ENCODE measurements at regions not wholly inside any gene's neighbourhood (a gene's known extent, or its start where the extent isn't known, plus 50 kb on each side); places are given as distances from the start of the nearest gene placed in this dataset.

GRCh38 chr4:35966566-35966965 lies 277.7 kb downstream of the ARAP2 start:
- no peak overlapping the region for H3K4me3 ChIP-seq
- H3K27me3 ChIP-seq, result no peaks in the 10 kb centered on the region
- DNase-seq, result no peak
- H3K36me3 ChIP-seq (replicated peaks in 1 of 2), result no peaks in the 10 kb centered on the region
- H3K9me3 ChIP-seq (replicated peaks in 1 of 3), result no peaks in the 10 kb centered on the region
- intact Hi-C loops (cut with DNase I), result no loop called here
- TF ChIP-seq CTCF (IDR thresholded peaks at IDR 0.05) (no peak), POLR2A (IDR thresholded peaks at IDR 0.05) (no peak)
- H3K27ac ChIP-seq, result no peak overlapping the region
- H3K4me1 ChIP-seq (replicated peaks in 1 of 2), result no peaks in the 10 kb centered on the region

DNA sequence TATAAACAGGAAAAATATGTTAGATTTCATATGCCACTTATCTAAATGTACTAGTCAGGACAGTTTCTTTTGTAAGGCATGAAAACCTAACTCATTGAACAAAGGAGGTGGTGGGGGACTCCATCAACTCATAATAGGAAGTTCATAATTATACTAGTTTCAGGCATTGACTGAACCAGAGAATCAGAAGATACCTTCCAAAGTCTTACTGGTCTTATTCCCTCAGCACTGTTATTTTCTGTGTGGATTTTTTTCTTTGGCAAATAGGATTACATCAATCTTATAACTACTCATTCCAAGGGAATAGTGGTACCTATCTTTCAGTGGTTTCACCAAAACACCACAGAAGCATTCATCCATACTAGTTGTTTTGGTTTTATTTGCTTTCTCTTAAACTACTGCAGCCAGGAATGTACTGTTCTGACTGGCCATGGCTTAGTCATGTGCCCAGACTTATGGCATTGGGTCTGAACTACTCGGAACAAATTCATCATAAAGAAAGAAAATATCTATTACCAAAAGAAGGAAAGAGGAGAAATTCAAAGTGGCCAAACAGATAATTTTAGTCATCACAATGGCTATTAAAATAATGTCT lies 273.9 kb downstream of the ARAP2 start:
- DNase-seq, result no peak
- H3K36me3 ChIP-seq (replicated peaks in 1 of 2), result no peaks in the 10 kb centered on the region
- H3K27ac ChIP-seq, result no peak overlapping the region
- TF ChIP-seq POLR2A (IDR thresholded peaks at IDR 0.05), result no peak
- no peak for TF ChIP-seq CTCF (IDR thresholded peaks at IDR 0.05)
- intact Hi-C loops (cut with DNase I), result no loop called here
- H3K27me3 ChIP-seq, result no peaks in the 10 kb centered on the region
- H3K9me3 ChIP-seq (replicated peaks in 1 of 3), result no peaks in the 10 kb centered on the region
- WGBS, 4 donors, result 74 to 86% (median 80%) methylated on average over 1 of the region's 1 CpG
- no peak overlapping the region for H3K4me3 ChIP-seq
- H3K4me1 ChIP-seq (replicated peaks in 1 of 2), result no peaks in the 10 kb centered on the region

GRCh38 chr4:35972814-35973213 lies 271.5 kb downstream of the ARAP2 start:
- Histone ChIP-seq H3K27me3 (no peaks in the 10 kb centered on the region), H3K4me1 (replicated peaks in 1 of 2) (no peaks in the 10 kb centered on the region), H3K27ac (no peak overlapping the region), H3K4me3 (no peak overlapping the region), H3K9me3 (replicated peaks in 1 of 3) (no peaks in the 10 kb centered on the region), H3K36me3 (replicated peaks in 1 of 2) (no peaks in the 10 kb centered on the region)
- WGBS, 4 donors, result 32 to 52% (median 44%) methylated on average over 4 of the region's 4 CpGs
- intact Hi-C loops (cut with DNase I), result no loop called here
- no peak for TF ChIP-seq POLR2A (IDR thresholded peaks at IDR 0.05)
- TF ChIP-seq CTCF (IDR thresholded peaks at IDR 0.05), result no peak
- no peak for DNase-seq

DNA sequence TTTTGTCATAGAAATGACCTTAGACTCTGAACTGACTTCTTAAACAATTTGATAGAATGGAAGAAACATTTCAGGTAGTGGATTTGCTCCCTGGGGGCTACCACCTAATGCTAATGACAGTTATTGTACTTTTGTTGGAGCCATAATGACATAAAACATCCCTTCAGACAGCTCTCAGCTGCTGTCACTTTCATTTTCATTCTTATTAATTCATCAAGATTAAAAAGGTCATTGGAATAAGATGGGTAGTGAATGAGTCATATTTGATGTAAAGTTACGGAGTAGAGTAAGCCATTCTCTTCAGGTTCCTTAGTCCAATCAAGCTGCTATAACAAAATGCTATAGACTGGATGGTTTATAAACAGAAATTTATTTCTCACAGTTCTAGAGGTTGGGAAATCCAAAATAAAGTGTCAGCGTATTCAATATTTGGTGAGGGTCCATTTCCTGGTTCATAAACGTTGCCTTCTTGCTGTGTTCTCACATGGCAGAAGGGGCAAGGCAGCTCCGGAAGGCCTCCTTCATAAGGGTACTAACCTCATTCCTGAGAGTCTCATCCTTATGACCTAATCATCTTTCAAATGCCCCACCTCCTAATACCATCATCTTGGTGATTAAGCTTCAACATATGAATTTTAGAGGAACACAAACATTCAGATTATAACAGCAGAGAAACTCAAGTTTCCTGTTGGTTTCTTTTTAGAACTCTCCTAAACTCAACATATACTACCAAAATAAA lies 268.5 kb downstream of the ARAP2 start:
- H3K27me3 ChIP-seq, result no peaks in the 10 kb centered on the region
- intact Hi-C loops (cut with DNase I), result no loop called here
- H3K36me3 ChIP-seq (replicated peaks in 1 of 2), result no peaks in the 10 kb centered on the region
- TF ChIP-seq POLR2A (IDR thresholded peaks at IDR 0.05) (no peak), CTCF (IDR thresholded peaks at IDR 0.05) (no peak)
- H3K27ac ChIP-seq, result no peak overlapping the region
- no peak overlapping the region for H3K4me3 ChIP-seq
- 73 to 84% (median 77%) methylated on average over 4 of the region's 4 CpGs for WGBS, 4 donors
- H3K9me3 ChIP-seq (replicated peaks in 1 of 3), result no peaks in the 10 kb centered on the region
- no peak for DNase-seq
- no peaks in the 10 kb centered on the region for H3K4me1 ChIP-seq (replicated peaks in 1 of 2)

All from adrenal gland (tissue), 9 donors.